HCT116 (cell line): ENCODE measurements at regions not wholly inside any gene's neighbourhood (a gene's known extent, or its start where the extent isn't known, plus 50 kb on each side); places are given as distances from the start of the nearest gene placed in this dataset.

Experiments
- ATAC-seq: fragments of 200-7000 bp; cut with Tn5 transposase; 2 replicates; pipeline ENCODE4 v1.9.1; 2020; ENCODE audit warnings: mild to moderate bottlenecking, moderate library complexity
- BruUV-seq: library from RNA; stranded (reverse); fragments of 400-500 nt; replicated peaks from 2 replicates; lab custom pipeline; 2021; lab: Mats Ljungman, UMichigan
- CTCF ChIA-PET: fragments of 300-600 bp; sonication (Branson Sonifier 250); formaldehyde crosslinking; loops from one replicate; lab custom pipeline; 2021; ENCODE audit warnings: antibody characterized with exemption; lab: Charles Lee
- POLR2A ChIA-PET: fragments of 300-600, 350-600 bp; sonication (Branson Sonifier 250); formaldehyde crosslinking; loops from one replicate; lab custom pipeline; 2021; ENCODE audit warnings: antibody characterized with exemption; lab: Charles Lee
- RAD21 ChIA-PET, 2 experiments: fragments of 300-600 bp; sonication (Branson Sonifier 250); formaldehyde crosslinking; loops; one replicate each; lab custom pipeline; 2023; ENCODE audit warnings: low total read pairs in 2 of 2; ENCODE audit not compliant: uncharacterized antibody in 2 of 2, unreplicated experiment in 2 of 2, low non-redundant PET in 1 of 2; lab: Charles Lee
- DNase-seq: peaks from one replicate; pipeline ENCODE4 v3.0.0-alpha.2; 2010; ENCODE audit warnings: low read depth, low spot score
- H2AFZ ChIP-seq: fragments of 200-600 bp; shearing (Covaris generic), sonication (generic); 2 replicates; pipeline ENCODE4 v1.6.1; 2017; ENCODE audit warnings: low read depth, mixed run types, mixed read lengths, antibody characterized with exemption, low read length; ENCODE audit not compliant: poor library complexity, severe bottlenecking
- H3K27ac ChIP-seq: 2 replicates; pipeline ENCODE4 v1.5.1; 2012; ENCODE audit warnings: low read depth, low read length
- H3K27me3 ChIP-seq: fragments of 200-600 bp; sonication (generic); 2 replicates; pipeline ENCODE4 v1.6.1; 2016; ENCODE audit warnings: mixed run types, low read length, mixed read lengths; ENCODE audit not compliant: insufficient read depth
- H3K36me3 ChIP-seq, 2 experiments: fragments of 200-500 bp in 1 of 2; fragments of 200-600 bp in 1 of 2; sonication (Bioruptor generic) in 1 of 2; sonication (generic) in 1 of 2; 2 replicates each; pipeline versions ENCODE4 v1.5.1 to v1.6.1; 2014 to 2016; ENCODE audit warnings: low read length in 2 of 2, inconsistent platforms in 1 of 2, mixed read lengths in 1 of 2, mixed run types in 1 of 2; ENCODE audit not compliant: insufficient read depth in 2 of 2, control insufficient read depth in 1 of 2
- H3K4me1 ChIP-seq, 2 experiments: fragments of 200-600 bp in 1 of 2; sonication (generic) in 1 of 2; 2 replicates each; pipeline versions ENCODE4 v1.5.1 to v1.6.1; 2012 to 2017; ENCODE audit warnings: low read length in 2 of 2, inconsistent platforms in 1 of 2, mild to moderate bottlenecking in 1 of 2, mixed read lengths in 1 of 2, mixed run types in 1 of 2, moderate library complexity in 1 of 2; ENCODE audit not compliant: insufficient read depth in 2 of 2, control insufficient read depth in 1 of 2
- H3K4me2 ChIP-seq: fragments of 200-600 bp; sonication (generic); 2 replicates; pipeline ENCODE4 v1.6.1; 2017; ENCODE audit warnings: mixed run types, low read length, mixed read lengths
- H3K4me3 ChIP-seq, 2 experiments: fragments of 200-600 bp in 1 of 2; sonication (generic) in 1 of 2; replicated peaks in 1 of 2; 2 replicates each; pipeline ENCODE4 v1.5.1; 2011 to 2016; ENCODE audit warnings: low read length in 2 of 2, control low read depth in 1 of 2, low read depth in 1 of 2, mild to moderate bottlenecking in 1 of 2, mixed read lengths in 1 of 2, mixed run types in 1 of 2
- H3K79me2 ChIP-seq: fragments of 200-600 bp; sonication (generic); 2 replicates; pipeline ENCODE4 v1.6.1; 2017; ENCODE audit warnings: mild to moderate bottlenecking, mixed run types, low read length, moderate library complexity, mixed read lengths; ENCODE audit not compliant: insufficient read depth
- H3K9ac ChIP-seq: fragments of 200-600 bp; sonication (generic); 2 replicates; pipeline ENCODE4 v1.6.1; 2016; ENCODE audit warnings: low read length, mixed read lengths
- H3K9me2 ChIP-seq: fragments of 200-600 bp; sonication (generic), shearing (Covaris generic); 2 replicates; pipeline ENCODE4 v1.6.1; 2017; ENCODE audit warnings: mixed run types, mild to moderate bottlenecking, moderate library complexity; ENCODE audit not compliant: insufficient read depth
- H3K9me3 ChIP-seq, 2 experiments: fragments of 200-500 bp in 1 of 2; fragments of 200-600 bp in 1 of 2; sonication (Bioruptor generic) in 1 of 2; sonication (generic) in 1 of 2; 2 replicates each; pipeline ENCODE4 v1.6.1; 2014 to 2017; ENCODE audit warnings: low read length in 2 of 2, mixed read lengths in 2 of 2, inconsistent platforms in 1 of 2, low read depth in 1 of 2, mild to moderate bottlenecking in 1 of 2, mixed run types in 1 of 2, moderate library complexity in 1 of 2; ENCODE audit not compliant: control insufficient read depth in 1 of 2, insufficient read depth in 1 of 2
- H4K20me1 ChIP-seq: fragments of 200-600 bp; sonication (generic), shearing (Covaris generic); 2 replicates; pipeline ENCODE4 v1.6.1; 2017; ENCODE audit warnings: mixed run types, mild to moderate bottlenecking, moderate library complexity; ENCODE audit not compliant: insufficient read depth
- ATF3 ChIP-seq: IDR thresholded peaks from 2 replicates; pipeline ENCODE4 v1.6.1; 2012
- CBX3 ChIP-seq: IDR thresholded peaks from 2 replicates; pipeline ENCODE4 v1.6.1; 2012; ENCODE audit warnings: low read depth
- CEBPB ChIP-seq: IDR thresholded peaks from 2 replicates; pipeline ENCODE4 v1.6.1; 2012; ENCODE audit warnings: low read depth
- CTCF ChIP-seq, 3 experiments: fragments of 200-600 bp in 1 of 3; sonication (generic) in 1 of 3; IDR thresholded peaks in 2 of 3; conservative IDR thresholded peaks in 1 of 3; 2 replicates each; pipeline ENCODE4 v1.5.1; 2012 to 2017; ENCODE audit warnings: low read depth in 2 of 3, low read length in 2 of 3, antibody characterized with exemption in 1 of 3, borderline replicate concordance in 1 of 3, control low read depth in 1 of 3, mild to moderate bottlenecking in 1 of 3, mixed read lengths in 1 of 3, mixed run types in 1 of 3, moderate library complexity in 1 of 3; ENCODE audit not compliant: insufficient read depth in 1 of 3
- EGR1 ChIP-seq: IDR thresholded peaks from 2 replicates; pipeline ENCODE4 v1.6.1; 2012; ENCODE audit warnings: low read depth
- ELF1 ChIP-seq: IDR thresholded peaks from 2 replicates; pipeline ENCODE4 v1.6.1; 2012; ENCODE audit warnings: low read depth, borderline replicate concordance
- EZH2 ChIP-seq: fragments of 200-600 bp; sonication (generic); IDR thresholded peaks from 2 replicates; pipeline ENCODE4 v1.6.1; 2017; ENCODE audit warnings: antibody characterized with exemption, mixed run types
- EZH2phosphoT487 ChIP-seq: fragments of 200-600 bp; IDR thresholded peaks from 2 replicates; pipeline ENCODE4 v1.6.1; 2018; ENCODE audit warnings: antibody characterized with exemption, borderline replicate concordance
- FOSL1 ChIP-seq: IDR thresholded peaks from 2 replicates; pipeline ENCODE4 v1.6.1; 2012; ENCODE audit warnings: low read depth
- JUND ChIP-seq: IDR thresholded peaks from 2 replicates; pipeline ENCODE4 v1.6.1; 2012
- MAX ChIP-seq: IDR thresholded peaks from 2 replicates; pipeline ENCODE4 v1.6.1; 2012
- POLR2A ChIP-seq: IDR thresholded peaks from 2 replicates; pipeline ENCODE4 v1.7.0; 2011; ENCODE audit warnings: borderline replicate concordance; ENCODE audit not compliant: insufficient read depth, insufficient read length; ENCODE audit errors: extremely low read depth
- REST ChIP-seq: IDR thresholded peaks from 2 replicates; pipeline ENCODE4 v1.6.1; 2012; ENCODE audit warnings: low read depth
- SIN3A ChIP-seq: IDR thresholded peaks from 2 replicates; pipeline ENCODE4 v1.6.1; 2012; ENCODE audit warnings: low read depth
- SP1 ChIP-seq: IDR thresholded peaks from 2 replicates; pipeline ENCODE4 v1.6.1; 2012; ENCODE audit warnings: low read depth
- SRF ChIP-seq: IDR thresholded peaks from 2 replicates; pipeline ENCODE4 v1.6.1; 2012; ENCODE audit warnings: low read depth
- YY1 ChIP-seq: IDR thresholded peaks from 2 replicates; pipeline ENCODE4 v1.6.1; 2011; ENCODE audit warnings: low read length, low read depth, moderate library complexity, mild to moderate bottlenecking; ENCODE audit not compliant: insufficient replicate concordance; ENCODE audit errors: extremely low read depth
- ZBTB33 ChIP-seq: IDR thresholded peaks from 2 replicates; pipeline ENCODE4 v1.6.1; 2011; ENCODE audit warnings: mild to moderate bottlenecking, low read length, moderate library complexity; ENCODE audit not compliant: insufficient replicate concordance; ENCODE audit errors: extremely low read depth
- ZFX ChIP-seq: fragments of 450-650 bp; IDR thresholded peaks from 2 replicates; pipeline ENCODE4 v1.6.1; 2017
- ZNF274 ChIP-seq: fragments of 200-500 bp; sonication (Bioruptor generic); IDR thresholded peaks from 2 replicates; pipeline ENCODE4 v1.6.1; 2014; ENCODE audit warnings: mild to moderate bottlenecking, low read depth, low read length, inconsistent platforms
- intact Hi-C: fragments of 100-400 bp; cut with micrococcal nuclease; formaldehyde crosslinking; loops from 2 replicates; pipeline ENCODE4 v1.10.0; 2022

- intact Hi-C loops, result no loop called here
- peaks cover 32% of the 10 kb centered on the region for H3K27me3 ChIP-seq
- no peak overlapping the region for H3K4me3 ChIP-seq
- H3K27ac ChIP-seq, result no peak overlapping the region
- no peaks in the 10 kb centered on the region for H3K9me3 ChIP-seq
- H3K9me2 ChIP-seq, result no peaks in the 10 kb centered on the region
- RAD21 ChIA-PET, result no interaction called here
- H4K20me1 ChIP-seq, result no peaks in the 10 kb centered on the region
- no peak overlapping the region for H2AFZ ChIP-seq
- H3K4me1 ChIP-seq, result no peaks in the 10 kb centered on the region
- no peak overlapping the region for H3K9ac ChIP-seq
- H3K36me3 ChIP-seq, result no peaks in the 10 kb centered on the region
- DNase-seq (no peak), ATAC-seq (no peak)
- BruUV-seq, result no TSS peak
- POLR2A ChIA-PET, result no interaction called here
- no peaks in the 10 kb centered on the region for H3K79me2 ChIP-seq
- TF ChIP-seq CTCF (IDR thresholded peaks at IDR 0.05 in 2 of 3, conservative IDR thresholded peaks at IDR 0.05 in 1 of 3; ENCODE audit: borderline replicate concordance in 1 of 3, insufficient read depth in 1 of 3, low read depth in 2 of 3, low read length in 2 of 3) (no peak), ZNF274 (no peak), CEBPB (no peak), JUND (no peak), FOSL1 (no peak), EZH2 (no peak), SP1 (no peak), YY1 (no peak), ATF3 (no peak), ZBTB33 (no peak), SIN3A (no peak), POLR2A (no peak), REST (no peak), ELF1 (no peak), MAX (no peak), EZH2phosphoT487 (no peak), ZFX (no peak), EGR1 (no peak), SRF (no peak), CBX3 (no peak)
- no peak overlapping the region for H3K4me2 ChIP-seq
- CTCF ChIA-PET, result no interaction called here
Observed at GRCh38 chr11:130813196-130813595, 103.1 kb downstream of the SNX19 start.
